ENCODE measurements at regions not wholly inside any gene's neighbourhood (a gene's known extent, or its start where the extent isn't known, plus 50 kb on each side); places are given as distances from the start of the nearest gene placed in this dataset.

- no peak for TF ChIP-seq ZNF274 (IDR thresholded peaks at IDR 0.05; ENCODE audit: low read depth, low read length)
- TF ChIP-seq YY1 (IDR thresholded peaks at IDR 0.05; ENCODE audit: insufficient read depth, insufficient read length) = no peak
- TF ChIP-seq SUZ12 (IDR thresholded peaks at IDR 0.05; ENCODE audit: extremely low read depth, insufficient read depth, insufficient read length) = no peak
Observed at GRCh38 chr7:25485026-25485425, 256.7 kb upstream of the NPVF start.

GRCh38 chr7:25486656-25487055, 258.4 kb upstream of the NPVF start:
- DNase-seq (ENCODE audit: low read depth, low spot score) = no peak
- Histone ChIP-seq H3K27me3 (ENCODE audit: insufficient read depth, insufficient read length) (no peaks in the 10 kb centered on the region), H3K9me3 (ENCODE audit: insufficient read depth, low read length) (no peaks in the 10 kb centered on the region), H3K9ac (ENCODE audit: insufficient read length, low read depth) (no peak overlapping the region), H3K4me1 (ENCODE audit: insufficient read depth, insufficient read length) (no peaks in the 10 kb centered on the region), H3K4me3 (ENCODE audit: insufficient read length, low read depth) (no peak overlapping the region), H3K36me3 (ENCODE audit: insufficient read depth, insufficient read length, low read length) (no peaks in the 10 kb centered on the region)
- TF ChIP-seq YY1 (IDR thresholded peaks at IDR 0.05; ENCODE audit: insufficient read depth, insufficient read length) (no peak), ZNF274 (IDR thresholded peaks at IDR 0.05; ENCODE audit: low read depth, low read length) (no peak), SUZ12 (IDR thresholded peaks at IDR 0.05; ENCODE audit: extremely low read depth, insufficient read depth, insufficient read length) (no peak)

More at GRCh38 chr7:25485026-25485425, 256.7 kb upstream of the NPVF start:
- H3K36me3 ChIP-seq (ENCODE audit: insufficient read depth, insufficient read length, low read length) = no peaks in the 10 kb centered on the region
- no peaks in the 10 kb centered on the region for H3K9me3 ChIP-seq (ENCODE audit: insufficient read depth, low read length)
- no peak for DNase-seq (ENCODE audit: low read depth, low spot score)
- H3K27me3 ChIP-seq (ENCODE audit: insufficient read depth, insufficient read length) = no peaks in the 10 kb centered on the region
- no peaks in the 10 kb centered on the region for H3K4me1 ChIP-seq (ENCODE audit: insufficient read depth, insufficient read length)
- H3K9ac ChIP-seq (ENCODE audit: insufficient read length, low read depth) = no peak overlapping the region
- H3K4me3 ChIP-seq (ENCODE audit: insufficient read length, low read depth) = no peak overlapping the region

DNA sequence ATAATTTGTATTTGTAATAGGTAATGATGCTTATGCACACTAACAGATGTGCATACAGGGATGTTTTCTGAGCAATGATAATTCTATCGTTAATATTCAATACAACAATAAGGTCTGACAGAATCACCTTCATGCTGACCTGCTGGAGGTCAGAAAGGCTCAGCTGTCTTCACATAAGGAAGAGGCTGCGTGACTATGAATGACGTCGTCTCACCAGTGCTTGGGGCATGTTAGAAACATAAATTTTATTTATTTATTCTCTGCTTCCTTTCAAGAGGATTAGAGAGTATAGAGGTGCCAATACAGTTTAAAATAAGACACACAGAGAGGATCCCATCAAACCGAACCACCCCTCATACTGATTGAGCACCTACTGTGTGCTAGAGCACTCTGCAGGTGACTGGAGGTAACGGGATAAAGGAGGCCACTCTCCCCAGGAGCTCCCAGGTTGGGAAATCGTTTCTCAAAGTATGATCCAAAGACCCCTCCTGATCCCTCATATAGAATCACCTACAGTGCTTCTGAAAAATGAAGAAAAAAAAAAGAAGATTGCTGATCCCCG, 265.6 kb upstream of the NPVF start:
- Histone ChIP-seq H3K4me1 (ENCODE audit: insufficient read depth, insufficient read length) (no peaks in the 10 kb centered on the region), H3K9ac (ENCODE audit: insufficient read length, low read depth) (no peak overlapping the region), H3K9me3 (ENCODE audit: insufficient read depth, low read length) (no peaks in the 10 kb centered on the region), H3K27me3 (ENCODE audit: insufficient read depth, insufficient read length) (no peaks in the 10 kb centered on the region), H3K36me3 (ENCODE audit: insufficient read depth, insufficient read length, low read length) (no peaks in the 10 kb centered on the region), H3K4me3 (ENCODE audit: insufficient read length, low read depth) (no peak overlapping the region)
- DNase-seq (ENCODE audit: low read depth, low spot score) = no peak
- no peak for TF ChIP-seq ZNF274 (IDR thresholded peaks at IDR 0.05; ENCODE audit: low read depth, low read length)
- TF ChIP-seq SUZ12 (IDR thresholded peaks at IDR 0.05; ENCODE audit: extremely low read depth, insufficient read depth, insufficient read length) = no peak
- TF ChIP-seq YY1 (IDR thresholded peaks at IDR 0.05; ENCODE audit: insufficient read depth, insufficient read length) = no peak

- Histone ChIP-seq H3K4me1 (ENCODE audit: insufficient read depth, insufficient read length) (no peaks in the 10 kb centered on the region), H3K9me3 (ENCODE audit: insufficient read depth, low read length) (no peaks in the 10 kb centered on the region), H3K4me3 (ENCODE audit: insufficient read length, low read depth) (no peak overlapping the region), H3K36me3 (ENCODE audit: insufficient read depth, insufficient read length, low read length) (no peaks in the 10 kb centered on the region), H3K27me3 (ENCODE audit: insufficient read depth, insufficient read length) (no peaks in the 10 kb centered on the region), H3K9ac (ENCODE audit: insufficient read length, low read depth) (no peak overlapping the region)
- no peak for DNase-seq (ENCODE audit: low read depth, low spot score)
- TF ChIP-seq SUZ12 (IDR thresholded peaks at IDR 0.05; ENCODE audit: extremely low read depth, insufficient read depth, insufficient read length) (no peak), YY1 (IDR thresholded peaks at IDR 0.05; ENCODE audit: insufficient read depth, insufficient read length) (no peak), ZNF274 (IDR thresholded peaks at IDR 0.05; ENCODE audit: low read depth, low read length) (no peak)
Observed at GRCh38 chr7:25494896-25495295, 266.6 kb upstream of the NPVF start.

GRCh38 chr7:25495342-25496250, 267.3 kb upstream of the NPVF start:
- TF ChIP-seq YY1 (IDR thresholded peaks at IDR 0.05; ENCODE audit: insufficient read depth, insufficient read length) (no peak), SUZ12 (IDR thresholded peaks at IDR 0.05; ENCODE audit: extremely low read depth, insufficient read depth, insufficient read length) (no peak), ZNF274 (IDR thresholded peaks at IDR 0.05; ENCODE audit: low read depth, low read length) (no peak)
- no peaks in the 10 kb centered on the region for H3K4me1 ChIP-seq (ENCODE audit: insufficient read depth, insufficient read length)
- H3K36me3 ChIP-seq (ENCODE audit: insufficient read depth, insufficient read length, low read length) = no peaks in the 10 kb centered on the region
- H3K27me3 ChIP-seq (ENCODE audit: insufficient read depth, insufficient read length) = no peaks in the 10 kb centered on the region
- H3K9ac ChIP-seq (ENCODE audit: insufficient read length, low read depth) = no peak overlapping the region
- H3K9me3 ChIP-seq (ENCODE audit: insufficient read depth, low read length) = no peaks in the 10 kb centered on the region
- H3K4me3 ChIP-seq (ENCODE audit: insufficient read length, low read depth) = no peak overlapping the region
- DNase-seq (ENCODE audit: low read depth, low spot score) = no peak

DNA sequence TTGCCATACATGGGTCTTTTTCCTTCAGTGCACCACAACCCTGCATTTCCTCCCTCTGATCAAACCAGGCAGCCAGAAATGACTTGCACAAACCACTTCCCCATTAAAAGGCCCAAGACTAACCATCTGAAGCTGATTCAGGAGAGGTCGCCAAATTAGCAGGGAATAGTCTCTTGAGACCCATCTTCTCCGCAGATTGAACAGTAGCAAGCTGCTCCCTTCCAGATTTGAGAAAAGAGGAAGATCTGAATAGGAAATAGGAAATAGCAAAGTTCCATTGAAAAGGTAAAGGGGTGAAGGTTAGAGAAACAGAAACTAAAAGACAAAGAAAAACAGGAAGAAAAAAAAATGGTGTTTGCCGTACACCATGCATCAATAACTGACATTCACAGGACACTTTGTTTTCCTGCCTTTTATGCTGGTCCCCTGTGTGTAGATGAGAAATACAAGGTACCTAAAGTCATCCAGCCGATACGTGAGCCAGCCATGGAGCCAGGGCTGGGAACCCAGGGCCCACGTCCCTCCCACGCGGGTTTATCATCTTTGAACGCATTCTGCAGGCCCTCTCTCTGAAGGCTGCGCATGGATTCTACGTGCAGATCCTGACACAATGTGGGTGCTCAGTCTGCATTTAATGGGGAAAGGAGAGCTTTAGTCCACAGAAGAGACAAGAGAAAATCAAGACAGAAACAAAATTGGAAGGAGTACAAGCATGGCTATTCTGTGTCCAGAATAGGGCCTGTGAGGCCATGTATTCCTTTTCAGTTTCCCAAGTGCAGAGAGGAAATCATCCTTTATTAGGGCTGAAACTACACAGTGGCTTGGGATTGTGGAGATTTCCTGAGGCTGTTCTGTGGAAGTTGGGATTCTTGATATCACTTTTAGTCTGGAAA, 268.4 kb upstream of the NPVF start:
- Histone ChIP-seq H3K27me3 (ENCODE audit: insufficient read depth, insufficient read length) (no peaks in the 10 kb centered on the region), H3K4me1 (ENCODE audit: insufficient read depth, insufficient read length) (no peaks in the 10 kb centered on the region), H3K4me3 (ENCODE audit: insufficient read length, low read depth) (no peak overlapping the region), H3K9ac (ENCODE audit: insufficient read length, low read depth) (no peak overlapping the region), H3K36me3 (ENCODE audit: insufficient read depth, insufficient read length, low read length) (no peaks in the 10 kb centered on the region), H3K9me3 (ENCODE audit: insufficient read depth, low read length) (no peaks in the 10 kb centered on the region)
- TF ChIP-seq YY1 (IDR thresholded peaks at IDR 0.05; ENCODE audit: insufficient read depth, insufficient read length) (no peak), ZNF274 (IDR thresholded peaks at IDR 0.05; ENCODE audit: low read depth, low read length) (no peak), SUZ12 (IDR thresholded peaks at IDR 0.05; ENCODE audit: extremely low read depth, insufficient read depth, insufficient read length) (no peak)
- no peak for DNase-seq (ENCODE audit: low read depth, low spot score)

Measured in NT2/D1 (cell line).